ENCODE measurements at regions not wholly inside any gene's neighbourhood (a gene's known extent, or its start where the extent isn't known, plus 50 kb on each side); places are given as distances from the start of the nearest gene placed in this dataset.

- TF ChIP-seq CTCF (IDR thresholded peaks at IDR 0.05 in 4 of 5, conservative IDR thresholded peaks at IDR 0.05 in 1 of 5) (no peak), POLR2A (IDR thresholded peaks at IDR 0.05) (no peak)
Observed at GRCh38 chr13:74977498-74977897, 504.5 kb downstream of the TBC1D4 start.

Data from gastrocnemius medialis (tissue), 4 donors.